GM06990 (cell line): ENCODE measurements at regions not wholly inside any gene's neighbourhood (a gene's known extent, or its start where the extent isn't known, plus 50 kb on each side); places are given as distances from the start of the nearest gene placed in this dataset.

ENCODE experiments used
- DNase-seq: peaks from one replicate; pipeline ENCODE4 v3.0.0-alpha.2; 2011; ENCODE audit not compliant: insufficient read length; ENCODE audit errors: extremely low read depth
- H3K27me3 ChIP-seq: replicated peaks from 2 replicates; pipeline ENCODE4 v1.6.0; 2011; ENCODE audit warnings: low read length; ENCODE audit not compliant: control insufficient read depth, insufficient read depth
- H3K36me3 ChIP-seq: 2 replicates; pipeline ENCODE4 v1.5.1; 2011; ENCODE audit warnings: low read length; ENCODE audit not compliant: control insufficient read depth, insufficient read depth
- H3K4me3 ChIP-seq: replicated peaks from 2 replicates; pipeline ENCODE4 v1.5.1; 2011; ENCODE audit warnings: low read depth, mild to moderate bottlenecking, control low read depth, low read length
- CTCF ChIP-seq: IDR thresholded peaks from 2 replicates; pipeline ENCODE4 v1.5.1; 2011; ENCODE audit warnings: low read length, control low read depth, mild to moderate bottlenecking, inconsistent platforms; ENCODE audit not compliant: insufficient read depth, poor library complexity, severe bottlenecking

DNA sequence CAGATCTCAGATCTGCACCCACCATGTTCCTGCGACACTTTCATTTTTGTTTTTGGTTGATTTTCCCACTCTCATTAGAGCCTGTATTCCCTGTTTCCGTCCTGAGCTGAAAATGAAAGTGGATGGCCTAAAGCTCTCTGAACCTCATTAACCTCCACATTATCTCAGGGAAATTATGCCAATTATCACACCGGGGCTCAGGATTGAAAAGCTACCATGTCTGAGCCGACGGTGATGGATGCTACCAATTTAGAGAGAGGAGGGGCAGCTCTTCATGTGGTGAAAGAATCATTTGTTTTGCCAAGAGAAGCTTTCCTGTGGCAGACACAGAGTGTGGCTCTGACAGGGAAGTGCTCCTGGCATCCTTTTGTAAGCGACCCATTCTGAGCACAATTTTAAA is 410.4 kb upstream of the CDH11 start:
- DNase-seq = no peak
- no peak for TF ChIP-seq CTCF
- H3K36me3 ChIP-seq = no peaks in the 10 kb centered on the region

GRCh38 chr16:65531475-65531874 is 409.6 kb upstream of the CDH11 start:
- TF ChIP-seq CTCF = no peak
- Histone ChIP-seq H3K4me3 (no peak overlapping the region), H3K36me3 (no peaks in the 10 kb centered on the region), H3K27me3 (no peaks in the 10 kb centered on the region)
- no peak for DNase-seq

More for the DNA sequence above, 410.4 kb upstream of the CDH11 start:
- Histone ChIP-seq H3K27me3 (no peaks in the 10 kb centered on the region), H3K4me3 (no peak overlapping the region)

- DNase-seq = no peak
- no peaks in the 10 kb centered on the region for H3K27me3 ChIP-seq
- H3K4me3 ChIP-seq = no peak overlapping the region
- no peaks in the 10 kb centered on the region for H3K36me3 ChIP-seq
- no peak for TF ChIP-seq CTCF
These were observed 403.8 kb upstream of the CDH11 start for GRCh38 chr16:65525707-65526106.

- H3K4me3 ChIP-seq = no peak overlapping the region
- no peak for TF ChIP-seq CTCF
- DNase-seq = no peak
- H3K36me3 ChIP-seq = no peaks in the 10 kb centered on the region
- no peaks in the 10 kb centered on the region for H3K27me3 ChIP-seq
These were observed 403.1 kb upstream of the CDH11 start for GRCh38 chr16:65524997-65525396.

GRCh38 chr16:65524231-65524630 is 402.4 kb upstream of the CDH11 start:
- Histone ChIP-seq H3K36me3 (no peaks in the 10 kb centered on the region), H3K4me3 (no peak overlapping the region), H3K27me3 (no peaks in the 10 kb centered on the region)
- TF ChIP-seq CTCF = no peak
- no peak for DNase-seq

DNA sequence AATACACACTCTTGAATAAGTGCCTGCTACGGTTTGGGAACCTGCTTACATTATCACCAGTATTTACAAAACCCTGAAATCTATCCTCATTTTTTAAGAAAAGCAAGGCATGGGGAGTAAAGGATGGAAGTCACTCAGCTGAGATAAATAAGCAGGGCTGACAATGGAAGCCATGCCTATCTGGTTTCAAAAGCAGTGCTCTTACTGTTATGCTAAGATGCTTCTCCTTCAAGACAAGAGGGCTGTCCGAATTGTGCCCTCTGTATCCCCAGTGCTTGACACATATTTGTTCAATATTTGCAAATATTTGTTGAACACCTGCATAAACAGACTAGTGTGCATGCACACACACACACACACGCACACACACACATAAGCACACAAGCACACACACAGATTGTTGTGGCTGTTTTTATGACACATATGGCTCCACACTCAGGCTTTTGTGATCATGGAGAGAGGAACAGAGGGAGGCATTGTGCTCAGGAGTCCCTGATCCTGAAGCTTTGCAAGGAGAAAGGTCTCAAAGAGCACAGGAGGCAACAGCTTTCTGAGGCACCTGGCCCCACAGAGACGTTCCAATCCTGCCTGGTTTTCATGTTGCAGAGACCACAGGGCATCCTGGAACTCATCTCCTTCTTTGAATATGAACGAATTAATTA is 401.6 kb upstream of the CDH11 start:
- Histone ChIP-seq H3K27me3 (no peaks in the 10 kb centered on the region), H3K36me3 (no peaks in the 10 kb centered on the region), H3K4me3 (no peak overlapping the region)
- DNase-seq = no peak
- no peak for TF ChIP-seq CTCF
